ENCODE measurements at regions not wholly inside any gene's neighbourhood (a gene's known extent, or its start where the extent isn't known, plus 50 kb on each side); places are given as distances from the start of the nearest gene placed in this dataset.

GRCh38 chr4:43331226-43332051 lies 438.9 kb downstream of the GRXCR1 start:
- H3K4me1 ChIP-seq (ENCODE audit: control insufficient read depth, insufficient read depth, low read length), result no peaks in the 10 kb centered on the region
- no peak overlapping the region for H3K27ac ChIP-seq (ENCODE audit: extremely low read depth, low read depth, low read length)
- H3K36me3 ChIP-seq (ENCODE audit: control insufficient read depth in 2 of 2, insufficient read depth in 1 of 2, low read length in 2 of 2), result no peaks in the 10 kb centered on the region
- POLR2A ChIA-PET, result no interaction called here
- H3K9me3 ChIP-seq (ENCODE audit: control insufficient read depth, insufficient read depth, low read depth, low read length), result no peaks in the 10 kb centered on the region
- no peak for TF ChIP-seq ZBTB11 (tag by site-specific recombination; conservative IDR thresholded peaks at IDR 0.05; ENCODE audit: low read depth)
- TF ChIP-seq ZNF24 (tag by site-specific recombination; IDR thresholded peaks at IDR 0.05), result no peak
- TF ChIP-seq ZSCAN4 (tag by site-specific recombination; IDR thresholded peaks at IDR 0.05), result no peak
- no peak for TF ChIP-seq ZNF175 (tag by site-specific recombination; IDR thresholded peaks at IDR 0.05)
- TF ChIP-seq ZNF221 (tag by site-specific recombination; IDR thresholded peaks at IDR 0.05; ENCODE audit: borderline replicate concordance), result no peak
- no peak for TF ChIP-seq ZNF654 (tag by site-specific recombination; IDR thresholded peaks at IDR 0.05; ENCODE audit: low read depth)
- TF ChIP-seq ZNF792 (tag by site-specific recombination; IDR thresholded peaks at IDR 0.05), result no peak
- no peak for TF ChIP-seq KLF17 (tag by site-specific recombination; IDR thresholded peaks at IDR 0.05)
- no peak for TF ChIP-seq ZBTB10 (tag by site-specific recombination; IDR thresholded peaks at IDR 0.05)
- TF ChIP-seq PRDM6 (tag by site-specific recombination; IDR thresholded peaks at IDR 0.05), result no peak
- TF ChIP-seq PBX3 (CRISPR knock-in tag; IDR thresholded peaks at IDR 0.05), result no peak
- no peak for TF ChIP-seq ZNF670 (tag by site-specific recombination; IDR thresholded peaks at IDR 0.05; ENCODE audit: low read depth)
- TF ChIP-seq ZNF704 (tag by site-specific recombination; IDR thresholded peaks at IDR 0.05), result no peak
- TF ChIP-seq ZNF202 (tag by site-specific recombination; IDR thresholded peaks at IDR 0.05; ENCODE audit: borderline replicate concordance), result no peak
- TF ChIP-seq ZNF341 (tag by site-specific recombination; IDR thresholded peaks at IDR 0.05; ENCODE audit: low read depth), result no peak
- TF ChIP-seq ZNF416 (tag by site-specific recombination; IDR thresholded peaks at IDR 0.05), result no peak
- no peak for TF ChIP-seq ZNF239 (tag by site-specific recombination; IDR thresholded peaks at IDR 0.05)
- TF ChIP-seq ZNF311 (tag by site-specific recombination; IDR thresholded peaks at IDR 0.05; ENCODE audit: borderline replicate concordance), result no peak
- no peak for TF ChIP-seq REST (tag by site-specific recombination; IDR thresholded peaks at IDR 0.05)
- no peak overlapping the region for H3K4me3 ChIP-seq (ENCODE audit: low read depth, low read length)
- CTCF ChIA-PET, result no interaction called here
